ENCODE measurements at regions not wholly inside any gene's neighbourhood (a gene's known extent, or its start where the extent isn't known, plus 50 kb on each side); places are given as distances from the start of the nearest gene placed in this dataset.

- no peak for DNase-seq (ENCODE audit: low spot score)
- no peak for TF ChIP-seq CTCF (IDR thresholded peaks at IDR 0.05; ENCODE audit: extremely low read depth, missing control alignments)
Measured at GRCh38 chr15:53462651-53463050, 296.8 kb downstream of the WDR72 start.

- no peak for DNase-seq (ENCODE audit: low spot score)
- no peak for TF ChIP-seq CTCF (IDR thresholded peaks at IDR 0.05; ENCODE audit: extremely low read depth, missing control alignments)
Measured at GRCh38 chr15:53461677-53462076, 297.8 kb downstream of the WDR72 start.

- no peak for TF ChIP-seq CTCF (IDR thresholded peaks at IDR 0.05; ENCODE audit: extremely low read depth, missing control alignments)
- no peak for DNase-seq (ENCODE audit: low spot score)
Measured at GRCh38 chr15:53458736-53459135, 300.7 kb downstream of the WDR72 start.

GRCh38 chr15:53457479-53457878, 302.0 kb downstream of the WDR72 start:
- TF ChIP-seq CTCF (IDR thresholded peaks at IDR 0.05; ENCODE audit: extremely low read depth, missing control alignments), result no peak
- no peak for DNase-seq (ENCODE audit: low spot score)

- no peak for DNase-seq (ENCODE audit: low spot score)
- no peak for TF ChIP-seq CTCF (IDR thresholded peaks at IDR 0.05; ENCODE audit: extremely low read depth, missing control alignments)
Measured at GRCh38 chr15:53454843-53455721, 304.4 kb downstream of the WDR72 start.

GRCh38 chr15:53454535-53454842, 305.0 kb downstream of the WDR72 start:
- TF ChIP-seq CTCF (IDR thresholded peaks at IDR 0.05; ENCODE audit: extremely low read depth, missing control alignments), result no peak
- DNase-seq (ENCODE audit: low spot score), result no peak

- DNase-seq (ENCODE audit: low spot score), result no peak
- no peak for TF ChIP-seq CTCF (IDR thresholded peaks at IDR 0.05; ENCODE audit: extremely low read depth, missing control alignments)
Measured at GRCh38 chr15:53453253-53454105, 306.0 kb downstream of the WDR72 start.
